GM21576 (cell line): ENCODE measurements at regions not wholly inside any gene's neighbourhood (a gene's known extent, or its start where the extent isn't known, plus 50 kb on each side); places are given as distances from the start of the nearest gene placed in this dataset.

Experiments used
- ATAC-seq: cut with Tn5 transposase; IDR thresholded peaks from one replicate; pipeline ENCODE4 v1.9.1; 2021; ENCODE audit warnings: mild to moderate bottlenecking, moderate library complexity; ENCODE audit not compliant: unreplicated experiment

DNA sequence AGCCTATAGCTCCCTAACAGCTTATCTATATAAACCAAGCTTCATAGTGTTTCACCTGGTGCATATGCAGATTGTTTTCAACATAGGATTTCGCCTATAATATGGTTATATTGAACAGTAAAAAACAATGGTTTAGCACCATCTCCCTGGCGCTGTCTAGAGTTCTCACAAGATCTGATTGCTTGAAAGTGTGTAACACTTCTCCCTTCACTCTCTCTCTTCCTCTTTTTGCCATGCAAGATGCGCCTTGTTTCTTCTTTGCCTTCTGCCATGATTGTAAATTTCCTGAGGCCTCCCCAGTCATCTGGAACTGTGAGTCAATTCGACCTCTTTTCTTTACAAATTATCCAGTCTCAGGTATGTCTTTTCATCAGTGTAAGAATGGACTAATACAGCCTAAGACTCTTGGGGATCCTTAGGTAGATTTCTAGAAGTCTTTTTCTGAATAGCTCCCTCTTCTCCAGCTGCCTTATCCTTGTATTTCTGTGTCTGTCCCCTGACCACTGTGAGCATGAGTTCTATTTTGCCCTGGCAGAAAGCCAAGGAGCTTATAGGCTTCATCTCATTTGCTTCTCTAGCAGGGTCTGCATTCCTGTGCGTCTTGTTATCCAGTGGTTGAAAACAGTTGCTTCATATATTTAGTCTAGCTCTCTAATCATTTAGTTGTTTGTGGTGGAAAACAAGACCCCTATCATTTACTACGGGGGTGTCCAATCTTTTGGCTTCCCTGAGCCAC, 401.6 kb downstream of the GPD2 start:
- no peak for ATAC-seq

DNA sequence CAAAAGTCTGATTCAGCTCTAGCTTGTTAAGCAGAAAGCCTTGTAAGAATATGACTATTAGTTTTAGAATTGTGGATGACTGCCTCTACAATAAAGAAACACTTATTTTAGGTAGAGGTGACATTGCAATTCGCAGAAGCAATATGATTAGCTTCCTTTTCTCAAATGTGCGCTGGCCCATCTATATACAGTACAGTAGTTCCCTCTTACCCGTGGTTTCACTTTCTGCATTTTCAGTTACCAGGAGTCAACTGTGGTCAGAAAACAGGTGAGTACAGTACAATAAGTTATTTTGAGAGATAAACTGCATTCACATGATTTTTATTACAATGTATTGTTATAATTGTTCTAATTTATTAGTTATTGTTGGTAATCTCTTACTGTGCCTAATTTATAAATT, 405.1 kb downstream of the GPD2 start:
- peak; percentile 73 for ATAC-seq

DNA sequence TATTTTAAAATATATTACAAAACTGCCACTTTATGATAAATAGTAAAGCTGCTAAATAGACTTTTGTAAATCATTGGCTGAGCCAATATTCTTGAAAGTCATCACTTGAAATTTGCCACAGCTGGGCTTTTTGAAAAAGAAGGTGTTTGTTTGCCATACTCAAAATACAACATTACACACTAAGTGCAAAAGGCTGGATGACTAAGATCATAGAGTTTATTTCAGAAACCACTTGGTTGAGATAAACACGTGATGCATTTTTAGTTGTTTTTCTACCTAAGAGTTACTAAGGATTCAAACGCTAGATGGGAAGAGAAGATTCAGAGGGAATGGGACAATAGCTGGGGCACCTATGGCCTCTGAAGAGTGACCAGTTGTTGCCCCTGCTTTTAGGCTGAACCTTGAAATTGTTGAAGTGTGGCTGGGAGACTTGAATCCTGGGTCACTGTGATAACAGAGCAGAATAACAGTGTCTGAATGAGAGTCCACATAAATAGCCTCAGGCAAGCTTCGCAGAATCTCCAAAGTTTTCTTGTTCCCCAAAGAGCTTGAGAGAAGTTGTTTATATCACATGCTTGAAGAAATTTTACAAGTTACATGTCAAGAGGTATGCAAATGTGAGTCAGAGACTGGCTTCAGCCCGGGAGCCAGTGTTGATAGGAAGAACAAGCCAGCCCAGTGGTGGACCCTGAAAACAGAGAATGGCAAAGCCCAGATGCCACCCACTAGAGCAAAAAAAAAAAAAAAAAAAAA, 409.8 kb downstream of the GPD2 start:
- ATAC-seq = no peak

DNA sequence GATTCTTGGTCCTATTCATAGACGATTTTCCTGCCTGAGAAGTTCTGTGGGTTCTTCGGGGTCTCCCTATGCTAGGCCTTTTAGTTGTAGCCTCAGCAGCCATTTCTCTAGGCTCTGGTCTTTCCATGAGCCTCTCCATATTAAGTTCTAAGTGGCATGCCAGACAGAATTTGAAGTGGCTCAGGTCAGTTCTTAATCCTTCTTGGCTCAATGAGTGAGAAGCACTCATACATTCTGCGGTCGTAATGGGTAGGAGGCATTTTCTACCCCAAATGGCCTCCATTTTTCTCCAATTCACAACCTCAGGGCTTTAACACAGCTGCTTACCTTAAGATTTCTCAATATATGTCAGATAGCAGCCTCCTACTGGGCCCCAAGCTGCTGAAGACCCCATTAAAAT, 405.3 kb upstream of the GALNT5 start:
- ATAC-seq = no peak

DNA sequence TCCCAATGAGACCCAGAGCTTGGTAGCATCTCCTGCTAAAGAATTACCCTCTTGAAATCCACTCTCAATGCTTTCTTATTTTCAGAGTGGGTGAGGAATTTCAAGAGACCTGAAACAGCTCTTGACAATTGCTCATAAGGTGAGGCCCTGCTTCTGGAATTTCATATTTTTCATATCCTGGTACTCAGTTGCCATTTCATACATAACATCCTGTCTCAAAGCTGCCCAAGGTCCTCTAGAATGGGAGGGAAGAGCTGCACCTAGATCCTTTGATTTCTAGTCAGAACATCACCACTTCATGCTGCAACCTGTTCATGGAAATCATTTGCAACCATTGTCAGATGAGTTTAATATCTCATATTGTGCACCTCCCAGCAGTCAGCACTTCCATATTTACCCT, 404.8 kb upstream of the GALNT5 start:
- ATAC-seq = no peak

DNA sequence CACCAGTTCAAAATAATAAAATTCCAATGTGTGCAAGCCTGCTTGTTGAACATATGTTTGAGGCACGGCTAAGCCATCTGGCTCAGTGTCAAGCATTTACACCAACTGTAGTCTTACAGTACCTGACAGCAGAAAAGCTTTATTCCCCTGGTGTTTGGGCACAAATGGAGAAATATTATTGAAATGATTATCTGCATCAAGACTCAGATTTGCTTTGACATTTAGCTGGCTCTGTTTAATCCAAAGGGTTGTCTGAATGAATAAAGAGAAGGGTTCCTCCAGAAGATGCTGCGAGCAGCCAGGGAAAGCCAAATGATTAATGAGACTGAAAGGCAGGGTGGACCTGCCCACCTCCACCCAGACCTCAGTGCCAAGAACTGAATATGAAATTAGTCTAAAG, 393.2 kb upstream of the GALNT5 start:
- ATAC-seq = no peak

DNA sequence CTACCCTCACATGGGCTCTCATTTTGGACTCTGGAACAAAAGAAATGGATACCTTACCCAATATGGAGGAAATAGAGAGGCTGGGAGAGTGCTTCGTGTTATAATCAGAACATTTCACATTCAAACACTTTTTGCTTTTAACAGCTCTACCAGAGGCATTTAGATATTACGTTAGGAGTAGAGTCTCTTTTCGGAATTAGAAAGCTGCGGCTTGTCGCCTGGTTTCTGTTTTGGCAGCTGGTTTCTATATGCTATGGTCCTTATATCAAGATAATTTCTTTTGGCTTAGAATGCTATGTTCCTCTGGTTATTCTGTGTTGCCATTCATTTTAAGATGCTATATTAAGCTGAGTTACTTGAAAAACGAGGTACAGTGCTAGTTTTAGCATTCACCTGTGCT, 392.8 kb upstream of the GALNT5 start:
- no peak for ATAC-seq

DNA sequence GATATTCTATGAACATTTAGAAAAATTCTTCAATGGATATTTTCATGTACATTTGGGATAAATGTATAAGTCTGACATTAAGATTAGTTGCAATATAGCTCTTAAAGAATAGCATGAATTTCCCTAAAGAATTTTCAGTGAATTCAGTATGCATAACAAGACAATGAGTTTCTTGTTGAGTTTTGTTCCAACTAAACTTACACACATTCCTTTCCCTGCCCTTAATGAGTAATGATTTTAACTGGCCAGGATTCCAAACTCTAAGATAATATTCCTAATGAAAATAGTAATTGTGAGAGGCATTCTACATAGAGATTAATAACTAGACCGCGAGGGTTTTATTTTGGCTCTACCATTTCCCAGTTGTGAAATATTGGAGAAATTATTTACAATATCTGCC, 390.3 kb upstream of the GALNT5 start:
- ATAC-seq = no peak

DNA sequence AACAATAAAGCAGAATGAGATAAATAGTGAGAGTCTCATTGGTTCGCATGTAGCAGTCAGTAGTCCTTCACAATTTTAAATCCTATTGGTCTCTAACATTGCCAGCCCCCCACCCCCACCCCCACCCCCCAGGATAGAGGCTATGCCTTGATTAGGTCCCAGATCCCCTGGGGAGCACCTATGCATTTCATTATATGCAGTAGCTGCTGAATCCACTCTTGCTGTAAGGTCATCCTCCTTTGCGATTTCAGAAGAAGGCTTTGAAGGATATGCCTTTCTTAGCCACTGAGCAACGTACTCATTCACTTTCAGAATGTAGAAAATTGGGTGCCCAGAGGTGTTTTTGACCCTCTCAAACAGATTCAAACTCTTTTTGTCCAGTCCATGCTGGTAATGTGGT, 382.8 kb upstream of the GALNT5 start:
- no peak for ATAC-seq

DNA sequence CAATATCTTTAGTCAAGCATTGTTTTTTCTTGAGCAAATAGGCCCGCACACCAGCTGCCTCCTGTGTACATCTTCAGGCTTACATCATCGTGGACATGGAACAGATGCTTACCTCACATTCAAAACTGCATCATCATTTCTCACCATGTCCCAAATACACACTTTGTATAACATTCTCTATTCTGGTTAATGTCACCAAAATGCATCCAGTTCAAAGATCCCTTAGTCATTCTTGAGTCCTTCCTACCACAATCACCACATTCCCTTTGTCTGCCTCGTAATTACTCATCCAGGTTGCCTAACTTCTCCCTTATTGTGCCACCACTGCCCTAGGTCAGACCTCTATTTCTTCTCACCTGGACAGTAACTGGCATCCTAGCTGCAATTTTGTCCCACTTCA, 373.7 kb upstream of the GALNT5 start:
- ATAC-seq = no peak

DNA sequence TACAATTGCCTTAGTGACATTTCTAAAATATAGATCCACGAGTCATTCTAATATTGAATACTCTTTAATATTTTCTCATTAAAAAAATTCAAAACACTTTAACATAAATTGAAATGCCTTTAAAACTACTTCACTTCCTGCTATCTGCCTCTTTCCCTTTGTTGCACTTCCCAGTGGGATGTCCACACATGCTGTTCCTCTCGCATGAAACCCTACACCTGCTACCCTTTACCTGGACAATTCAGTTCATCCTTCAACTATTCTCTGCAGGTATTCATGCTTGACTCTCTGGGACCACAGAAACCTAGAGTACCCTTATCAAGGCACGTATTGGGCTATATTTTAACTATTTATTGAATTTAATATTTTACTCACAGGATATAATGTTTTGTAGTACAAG, 373.3 kb upstream of the GALNT5 start:
- ATAC-seq = no peak

DNA sequence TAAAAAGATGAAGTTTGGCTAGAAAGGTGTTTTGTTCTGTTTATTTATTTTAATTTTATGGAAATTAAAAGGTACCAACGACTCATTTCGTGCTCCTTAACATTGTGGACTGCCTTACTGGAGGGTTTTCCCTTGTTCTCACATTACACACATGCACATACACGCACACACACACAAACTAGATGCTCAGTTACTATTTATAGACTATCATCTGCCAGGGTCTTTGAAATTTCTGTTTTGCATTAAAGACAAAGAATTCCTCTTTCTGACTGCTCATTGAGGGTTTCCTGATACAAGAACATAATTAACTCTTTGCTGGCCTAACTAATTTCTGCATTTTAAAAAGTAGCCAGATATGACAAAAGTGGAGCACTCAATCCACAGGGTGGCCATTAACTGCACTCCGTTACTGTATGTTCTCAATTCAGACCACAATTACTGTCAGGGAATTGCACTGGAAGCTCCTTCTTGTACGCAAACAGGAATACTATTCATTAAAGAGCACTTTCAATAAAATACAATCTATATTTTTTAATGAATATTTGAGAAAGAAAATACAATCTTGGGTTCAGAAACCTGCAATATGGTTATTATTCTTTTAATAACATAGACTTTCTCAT, 366.9 kb upstream of the GALNT5 start:
- no peak for ATAC-seq

DNA sequence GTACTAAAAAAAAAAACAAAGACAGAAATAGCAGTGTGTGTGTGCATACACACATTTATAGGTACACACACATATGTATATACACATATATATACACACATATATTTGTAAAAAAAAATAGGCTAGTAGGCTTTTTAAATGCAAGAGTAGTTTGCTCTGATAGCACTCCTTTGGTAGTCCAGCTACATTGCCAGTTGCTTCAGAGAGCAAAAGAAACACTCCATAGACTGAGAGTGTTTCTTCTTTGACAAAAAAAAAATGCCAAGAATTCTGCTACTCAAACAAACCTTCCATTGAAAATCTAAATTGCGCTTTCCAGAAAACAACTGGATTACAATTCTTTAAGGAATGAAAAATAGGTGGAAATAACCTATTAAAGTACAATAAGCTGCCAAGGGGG, 365.9 kb upstream of the GALNT5 start:
- ATAC-seq = no peak

DNA sequence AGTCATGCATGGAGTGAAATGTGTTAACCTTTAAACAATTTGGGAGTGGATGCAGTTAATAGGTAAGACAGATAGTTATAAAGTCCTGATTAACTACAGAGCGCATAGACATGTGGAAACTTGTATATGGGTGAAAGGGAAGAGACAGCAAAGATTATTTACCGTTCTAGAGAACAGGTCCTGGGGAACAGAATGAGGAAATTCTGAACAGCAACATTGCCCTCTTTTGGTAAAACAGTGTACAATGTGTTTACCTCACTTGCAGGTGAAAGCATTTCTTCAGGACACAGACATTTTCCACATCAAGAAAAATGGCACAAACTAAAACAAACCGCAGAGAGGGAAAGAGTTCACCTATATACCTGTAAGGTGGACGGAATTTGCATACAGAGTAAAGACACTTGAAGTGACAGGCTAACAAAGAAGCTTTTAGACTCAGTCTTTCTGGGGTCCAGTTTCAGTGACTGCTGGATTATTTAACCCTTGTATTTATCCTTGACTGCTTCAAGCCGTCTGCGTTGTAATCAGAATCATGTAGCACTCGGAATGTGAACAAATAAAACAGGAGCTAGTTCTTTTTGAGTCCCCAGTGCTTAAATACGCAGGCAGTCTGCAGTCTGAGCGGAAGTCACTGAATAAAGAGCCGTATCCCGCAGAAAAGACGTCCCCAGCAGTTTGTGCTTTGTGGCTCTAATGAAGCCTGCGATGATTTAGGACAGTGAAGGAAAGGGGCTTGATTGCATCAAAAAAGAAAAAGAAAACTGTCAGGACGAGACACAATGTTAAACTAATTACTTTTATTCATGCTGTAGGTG, 364.8 kb upstream of the GALNT5 start:
- ATAC-seq = no peak

DNA sequence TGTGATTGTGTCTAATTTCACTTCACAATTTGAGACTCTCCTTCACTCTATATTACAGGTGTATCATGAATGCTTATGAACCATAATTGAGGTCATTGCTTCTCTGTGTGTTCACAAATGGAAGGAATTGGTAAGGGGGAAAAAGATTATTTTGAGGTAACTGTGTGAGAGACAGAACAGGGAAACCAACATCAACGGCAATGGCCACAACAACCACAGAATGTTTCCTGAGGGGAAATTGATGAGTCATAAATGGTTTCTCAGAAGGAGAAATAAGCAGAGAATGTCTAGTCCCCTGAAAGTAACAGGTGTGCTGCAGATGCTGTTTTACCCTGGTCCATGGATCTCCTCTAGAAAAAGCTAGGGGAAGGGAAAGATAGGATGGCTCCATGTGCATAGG, 361.2 kb upstream of the GALNT5 start:
- ATAC-seq = peak; percentile 94

DNA sequence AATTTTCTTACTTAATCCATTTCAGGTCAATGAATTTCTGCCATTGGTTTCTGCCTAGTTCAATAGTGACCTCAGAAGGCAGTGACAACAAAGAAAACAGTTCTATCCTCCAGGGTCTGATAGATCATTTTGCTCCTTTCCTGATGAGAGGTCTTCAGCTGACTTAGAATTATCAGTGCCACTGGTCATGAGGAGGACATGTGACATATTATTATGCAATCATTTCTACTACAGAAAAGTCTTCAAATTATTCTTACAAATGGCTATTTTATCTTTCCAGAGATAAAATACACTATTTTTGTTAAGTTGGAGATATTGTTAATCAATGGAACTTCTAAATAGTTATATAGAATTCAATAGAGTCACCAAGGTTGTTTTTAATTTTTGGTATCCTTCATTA, 360.0 kb upstream of the GALNT5 start:
- no peak for ATAC-seq

DNA sequence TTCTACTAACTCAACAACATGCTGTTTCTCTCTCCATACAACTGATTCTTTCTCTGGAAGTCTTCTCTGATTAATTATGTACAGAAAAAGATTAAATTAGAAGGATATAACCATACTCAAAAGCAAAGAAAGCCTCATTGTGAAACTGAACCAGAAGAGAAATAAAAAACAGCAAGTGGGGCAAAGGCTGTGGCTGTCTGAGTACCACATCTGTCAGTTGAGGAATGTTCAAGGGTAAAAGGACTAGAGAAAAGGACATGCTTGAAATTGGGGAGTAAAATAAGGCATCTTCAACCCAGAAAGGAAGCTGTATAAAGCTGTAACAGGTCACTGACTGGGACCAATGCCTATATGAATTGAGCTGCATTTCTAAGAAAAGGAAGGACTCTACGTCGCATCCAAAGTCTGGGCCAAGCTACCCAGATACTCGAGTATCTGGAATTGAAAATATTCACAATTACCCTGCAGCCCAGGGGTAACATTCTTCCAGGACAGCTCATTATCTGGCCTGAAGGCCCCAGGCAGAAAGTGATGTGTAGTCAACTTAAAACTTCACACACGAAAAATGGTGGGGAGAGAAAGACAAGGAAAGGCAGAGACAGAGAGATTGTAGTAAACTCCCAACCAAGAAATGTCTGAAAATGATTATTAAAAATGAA, 356.0 kb upstream of the GALNT5 start:
- ATAC-seq = no peak

DNA sequence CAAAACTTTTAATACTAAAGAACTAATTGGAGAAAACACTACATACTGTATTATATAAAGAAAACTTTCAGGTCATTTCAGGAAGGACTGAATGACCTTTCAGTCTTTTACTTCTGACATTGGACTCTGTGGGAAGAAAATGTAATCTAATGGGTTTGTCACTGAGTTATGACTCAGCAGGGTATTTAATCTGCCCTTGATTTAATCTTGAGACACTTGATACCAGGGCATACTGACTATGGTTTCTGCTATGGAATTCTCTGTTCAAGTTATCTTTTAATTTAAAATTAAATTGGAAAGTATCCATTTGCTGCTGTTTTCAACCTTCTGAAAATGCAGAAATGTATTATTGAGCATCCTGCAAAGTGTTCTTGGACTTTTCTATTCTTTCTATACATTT, 354.2 kb upstream of the GALNT5 start:
- no peak for ATAC-seq

DNA sequence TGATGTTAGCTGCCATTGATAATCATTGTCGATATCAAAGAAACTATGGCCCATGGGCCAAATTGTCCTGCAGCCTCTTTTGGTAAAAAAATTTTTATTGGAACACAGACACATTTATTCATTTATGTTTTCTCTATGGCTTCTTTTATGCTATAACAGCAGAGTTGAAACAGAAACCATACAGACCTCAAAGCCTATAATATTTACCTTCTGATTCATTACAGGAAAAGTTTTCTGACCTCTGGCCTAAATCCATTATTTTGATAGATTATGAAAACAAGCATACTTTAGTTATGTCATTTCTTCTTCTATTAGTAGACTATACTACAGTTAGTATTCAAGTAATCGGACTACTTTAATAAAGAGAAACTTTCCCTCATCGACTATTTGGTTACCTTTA, 349.7 kb upstream of the GALNT5 start:
- ATAC-seq = no peak

DNA sequence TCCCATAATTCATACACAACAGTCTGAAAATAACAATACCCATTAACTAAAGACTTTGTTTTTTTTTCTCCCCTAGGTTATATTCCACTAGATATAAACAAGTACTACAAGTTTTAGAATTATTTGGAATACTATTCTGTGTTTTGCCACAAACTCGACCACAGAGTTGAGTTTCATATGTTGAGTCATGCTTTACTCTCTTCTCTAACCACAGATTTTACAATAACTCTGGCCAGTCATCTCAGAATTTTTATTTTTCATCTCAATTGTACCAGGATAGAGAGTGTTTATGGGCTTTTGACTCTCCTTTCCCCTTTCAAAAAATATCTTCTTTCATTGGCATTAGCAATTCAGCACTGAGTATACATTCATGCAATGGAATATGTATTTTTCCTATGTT, 348.7 kb upstream of the GALNT5 start:
- peak; percentile 74 for ATAC-seq

DNA sequence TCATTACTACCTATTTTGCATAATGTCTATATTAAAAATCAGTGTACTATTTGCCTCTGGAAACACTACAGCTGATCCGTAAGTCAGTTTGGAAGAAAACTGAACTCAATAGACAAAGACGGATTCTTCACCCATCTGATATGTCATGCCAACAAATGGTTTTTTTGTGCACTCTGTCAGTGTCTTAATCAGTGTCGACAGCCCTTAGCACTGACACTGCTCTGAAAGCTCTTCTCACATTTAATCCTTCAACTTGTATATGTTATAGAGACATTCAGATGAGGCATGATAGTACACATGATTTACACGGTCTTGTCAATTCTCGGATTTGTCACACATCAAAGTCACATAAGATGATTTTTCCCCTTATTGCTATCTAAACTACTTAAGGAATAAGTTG, 347.5 kb upstream of the GALNT5 start:
- no peak for ATAC-seq
